Ovary (tissue), 7 donors: ENCODE measurements at regions not wholly inside any gene's neighbourhood (a gene's known extent, or its start where the extent isn't known, plus 50 kb on each side); places are given as distances from the start of the nearest gene placed in this dataset.

Experiments used
- DNase-seq, 5 donors: peaks; one replicate each; pipeline ENCODE4 v3.0.0-alpha.2; 2019 to 2020
- H3K27ac ChIP-seq, 2 donors: fragments of 200-600 bp; one replicate each; pipeline versions ENCODE4 v1.5.1 to v1.8.0; 2019 to 2022
- H3K27me3 ChIP-seq: fragments of 200-600 bp; one replicate; pipeline ENCODE4 v1.8.0; 2022
- H3K36me3 ChIP-seq: fragments of 200-600 bp; sonication (generic); one replicate; pipeline ENCODE4 v1.5.1; 2019
- H3K4me1 ChIP-seq: one replicate; pipeline ENCODE4 v1.8.1; 2013; ENCODE audit warnings: mild to moderate bottlenecking, moderate library complexity; ENCODE audit not compliant: insufficient read depth
- H3K4me3 ChIP-seq: fragments of 200-600 bp; sonication (generic); one replicate; pipeline ENCODE4 v1.5.1; 2017
- H3K9me3 ChIP-seq, 2 donors: fragments of 200-600 bp in 1 of 2; sonication (generic) in 1 of 2; one replicate each; pipeline versions ENCODE4 v1.5.1 to v1.8.1; 2013 to 2019; ENCODE audit warnings: mild to moderate bottlenecking in 1 of 2, moderate library complexity in 1 of 2
- EP300 ChIP-seq: sonication (generic); formaldehyde crosslinking; IDR thresholded peaks from one replicate; pipeline ENCODE4 v1.6.1; 2017; ENCODE audit warnings: antibody characterized with exemption
- POLR2A ChIP-seq: fragments of 450-650 bp; IDR thresholded peaks from one replicate; pipeline ENCODE4 v1.6.1; 2017; ENCODE audit warnings: antibody characterized with exemption, mild to moderate bottlenecking, moderate library complexity
- WGBS, 3 donors: extraction: QIAGEN DNeasy Blood & Tissue Kit in 1 of 3; methylation state at CpG; one replicate each; pipeline versions ENCODE4 v1.1.5 to v1.1.7; 2013 to 2017; 5-methylcytosine and 5-hydroxymethylcytosine counted together
- intact Hi-C, 4 donors: fragments of 100-400 bp; cut with DNase I; formaldehyde crosslinking; loops; one replicate each; pipeline versions ENCODE4 v1.11.0 to v1.15.1; 2022 to 2023
- TF ChIP-seq, protein P1 (sequence below), 3 donors: fragments of 450-650 bp in 2 of 3; fragments of 200-600 bp in 1 of 3; IDR thresholded peaks; one replicate each; pipeline versions ENCODE4 v1.5.1 to v1.8.0; 2016 to 2022; ENCODE audit warnings: antibody characterized with exemption in 3 of 3, mild to moderate bottlenecking in 1 of 3
- donor health status: DM: no; HTN: no; CAD: no; lungs with moderate emphysema.
- donor health status: DM: no; HTN: no; CAD: no.
- donor health status: Bipolar disorder and iron deficiency.
- donor health status: DM: no; HTN: no; CAD: no.
- donor health status: DM: yes; HTN: yes; CAD: no.

DNA sequence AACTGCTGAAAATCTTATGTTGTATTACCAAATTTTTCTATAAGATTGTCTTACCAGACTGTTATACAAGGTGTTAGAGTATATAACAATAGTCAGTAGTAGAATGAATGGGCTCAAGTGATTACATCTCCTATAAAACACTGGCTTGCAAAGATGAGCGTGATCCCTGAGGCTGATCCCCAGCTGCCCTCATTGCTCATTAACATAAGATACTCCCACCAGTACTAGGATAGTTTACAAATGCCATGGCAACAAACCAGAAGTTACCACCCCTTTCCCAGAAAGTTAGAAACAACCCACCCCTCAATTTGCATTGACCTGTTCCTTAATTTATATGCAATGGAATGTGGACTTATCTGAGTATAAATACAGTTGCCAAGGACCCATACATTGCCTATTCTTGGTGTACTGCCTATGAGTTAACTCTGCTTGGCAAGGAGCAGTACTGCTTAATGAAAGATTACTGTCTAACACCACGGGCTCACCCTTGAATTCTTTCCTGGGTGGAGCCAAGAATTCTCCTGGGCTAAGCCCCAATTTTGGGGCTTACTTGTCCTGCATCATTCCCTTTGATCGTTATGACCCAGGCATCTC, 252.8 kb upstream of the CHD6 start:
- no peak for TF ChIP-seq EP300
- no peak for TF ChIP-seq POLR2A
- TF ChIP-seq, protein P1, sequence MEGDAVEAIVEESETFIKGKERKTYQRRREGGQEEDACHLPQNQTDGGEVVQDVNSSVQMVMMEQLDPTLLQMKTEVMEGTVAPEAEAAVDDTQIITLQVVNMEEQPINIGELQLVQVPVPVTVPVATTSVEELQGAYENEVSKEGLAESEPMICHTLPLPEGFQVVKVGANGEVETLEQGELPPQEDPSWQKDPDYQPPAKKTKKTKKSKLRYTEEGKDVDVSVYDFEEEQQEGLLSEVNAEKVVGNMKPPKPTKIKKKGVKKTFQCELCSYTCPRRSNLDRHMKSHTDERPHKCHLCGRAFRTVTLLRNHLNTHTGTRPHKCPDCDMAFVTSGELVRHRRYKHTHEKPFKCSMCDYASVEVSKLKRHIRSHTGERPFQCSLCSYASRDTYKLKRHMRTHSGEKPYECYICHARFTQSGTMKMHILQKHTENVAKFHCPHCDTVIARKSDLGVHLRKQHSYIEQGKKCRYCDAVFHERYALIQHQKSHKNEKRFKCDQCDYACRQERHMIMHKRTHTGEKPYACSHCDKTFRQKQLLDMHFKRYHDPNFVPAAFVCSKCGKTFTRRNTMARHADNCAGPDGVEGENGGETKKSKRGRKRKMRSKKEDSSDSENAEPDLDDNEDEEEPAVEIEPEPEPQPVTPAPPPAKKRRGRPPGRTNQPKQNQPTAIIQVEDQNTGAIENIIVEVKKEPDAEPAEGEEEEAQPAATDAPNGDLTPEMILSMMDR (IDR thresholded peaks at IDR 0.05) = no peak
- WGBS, 3 donors = 46 to 59% (median 57%) methylated on average over 3 of the region's 3 CpGs
- no peak for DNase-seq

DNA sequence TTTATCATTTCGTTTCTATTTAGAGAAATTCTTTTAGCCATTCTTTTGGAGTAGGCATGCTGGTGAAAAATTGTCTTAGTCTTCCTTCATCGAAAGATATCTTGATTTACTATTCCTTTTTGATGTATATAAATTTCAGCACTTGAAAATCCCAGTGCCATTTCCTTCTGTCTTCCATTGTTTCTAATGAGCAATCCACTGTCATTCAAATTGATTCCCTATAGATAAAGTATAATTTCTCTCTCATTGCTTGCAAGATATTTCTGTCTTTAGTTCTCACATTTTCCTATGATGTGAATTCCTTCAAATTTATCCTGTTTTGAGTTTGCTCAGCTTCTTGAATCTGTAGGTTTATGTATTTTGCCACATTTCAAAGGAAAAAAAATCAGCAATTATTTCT, 251.1 kb upstream of the CHD6 start:
- H3K27ac ChIP-seq = no peak overlapping the region
- H3K36me3 ChIP-seq = no peaks in the 10 kb centered on the region
- no peaks in the 10 kb centered on the region for H3K4me1 ChIP-seq
- intact Hi-C loops = no loop called here
- H3K9me3 ChIP-seq = no peaks in the 10 kb centered on the region
- TF ChIP-seq, protein P1 (IDR thresholded peaks at IDR 0.05) = no peak
- TF ChIP-seq POLR2A = no peak
- TF ChIP-seq EP300 = no peak
- no peaks in the 10 kb centered on the region for H3K27me3 ChIP-seq
- WGBS, 3 donors = 61 to 66% (median 61%) methylated on average over 2 of the region's 2 CpGs
- H3K4me3 ChIP-seq = no peak overlapping the region
- no peak for DNase-seq

More for the DNA sequence above, 252.8 kb upstream of the CHD6 start:
- Histone ChIP-seq H3K27me3 (no peaks in the 10 kb centered on the region), H3K27ac (no peak overlapping the region), H3K36me3 (no peaks in the 10 kb centered on the region), H3K4me3 (no peak overlapping the region), H3K4me1 (no peaks in the 10 kb centered on the region), H3K9me3 (no peaks in the 10 kb centered on the region)
- intact Hi-C loops = no loop called here

DNA sequence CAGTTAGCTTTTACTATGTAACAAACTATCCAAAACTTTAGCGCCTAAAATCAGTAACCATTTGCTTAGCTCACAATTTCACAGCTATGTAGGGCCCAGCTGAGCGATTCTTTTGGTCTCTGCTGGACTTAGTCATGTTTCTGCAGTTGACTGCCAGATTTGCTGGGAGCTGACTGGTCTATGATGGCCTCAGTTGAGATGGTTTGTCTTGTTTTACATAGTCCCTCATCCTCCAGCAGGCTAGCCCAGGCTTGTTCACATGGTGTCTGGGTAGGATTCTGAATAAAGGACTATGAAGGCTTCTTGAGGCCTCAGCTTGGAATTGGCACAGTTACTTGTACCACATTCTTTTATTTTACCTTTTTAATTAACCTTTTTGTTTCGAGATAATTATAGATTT, 247.8 kb upstream of the CHD6 start:
- Histone ChIP-seq H3K4me1 (no peaks in the 10 kb centered on the region), H3K36me3 (no peaks in the 10 kb centered on the region), H3K4me3 (no peak overlapping the region), H3K27ac (no peak overlapping the region), H3K27me3 (no peaks in the 10 kb centered on the region), H3K9me3 (no peaks in the 10 kb centered on the region)
- WGBS, 3 donors = 78 to 83% (median 83%) methylated on average over 3 of the region's 3 CpGs
- intact Hi-C loops = no loop called here
- DNase-seq = no peak
- no peak for TF ChIP-seq POLR2A
- TF ChIP-seq EP300 = no peak
- TF ChIP-seq, protein P1 (IDR thresholded peaks at IDR 0.05) = no peak

DNA sequence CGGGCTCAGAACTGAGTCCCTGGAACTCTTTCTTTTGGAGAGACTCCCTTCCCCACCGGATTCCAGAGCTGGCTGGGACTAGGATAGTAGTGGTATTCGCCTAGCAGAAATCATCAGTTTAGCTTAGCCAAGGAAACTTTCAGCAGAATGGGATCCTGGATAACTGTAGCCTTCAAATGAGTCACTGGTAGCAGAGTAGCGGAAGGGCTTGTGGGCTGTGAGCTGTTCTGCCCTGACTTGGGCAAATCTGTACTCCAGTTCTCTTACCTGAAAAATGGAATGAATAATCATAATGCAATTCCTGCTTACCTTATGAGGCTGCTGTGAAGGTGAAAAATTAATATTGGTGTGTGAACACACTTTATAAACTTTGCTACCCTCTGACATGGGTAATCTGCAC, 244.3 kb upstream of the CHD6 start:
- no peaks in the 10 kb centered on the region for H3K27me3 ChIP-seq
- intact Hi-C loops = no loop called here
- H3K4me1 ChIP-seq = no peaks in the 10 kb centered on the region
- 60 to 73% (median 68%) methylated on average over 4 of the region's 4 CpGs for WGBS, 3 donors
- H3K4me3 ChIP-seq = no peak overlapping the region
- no peak for DNase-seq
- H3K9me3 ChIP-seq = no peaks in the 10 kb centered on the region
- no peaks in the 10 kb centered on the region for H3K36me3 ChIP-seq
- H3K27ac ChIP-seq = no peak overlapping the region
- no peak for TF ChIP-seq POLR2A
- TF ChIP-seq EP300 = no peak
- TF ChIP-seq, protein P1 (IDR thresholded peaks at IDR 0.05) = no peak
